HG02623 (cell line): ENCODE measurements at regions not wholly inside any gene's neighbourhood (a gene's known extent, or its start where the extent isn't known, plus 50 kb on each side); places are given as distances from the start of the nearest gene placed in this dataset.

ENCODE experiments used
- ATAC-seq: cut with Tn5 transposase; IDR thresholded peaks from one replicate; pipeline ENCODE4 v1.9.1; 2021; ENCODE audit warnings: moderate library complexity; ENCODE audit not compliant: unreplicated experiment

- no peak for ATAC-seq
Observed at GRCh38 chr11:26134481-26135355, 197.2 kb upstream of the ANO3 start.

GRCh38 chr11:26137651-26138050 is 194.3 kb upstream of the ANO3 start:
- ATAC-seq, result no peak

- ATAC-seq, result no peak
Observed at GRCh38 chr11:26142891-26143290, 189.0 kb upstream of the ANO3 start.

GRCh38 chr11:26143566-26144290 is 188.2 kb upstream of the ANO3 start:
- ATAC-seq, result no peak

GRCh38 chr11:26144291-26144690 is 187.6 kb upstream of the ANO3 start:
- ATAC-seq, result no peak

GRCh38 chr11:26144911-26145310 is 187.0 kb upstream of the ANO3 start:
- no peak for ATAC-seq

- ATAC-seq, result no peak
Observed at GRCh38 chr11:26149585-26149984, 182.3 kb upstream of the ANO3 start.

GRCh38 chr11:26150031-26150430 is 181.9 kb upstream of the ANO3 start:
- ATAC-seq, result no peak

- no peak for ATAC-seq
Observed at GRCh38 chr11:26158251-26158650, 173.7 kb upstream of the ANO3 start.

- ATAC-seq, result no peak
Observed at GRCh38 chr11:26162291-26162690, 169.6 kb upstream of the ANO3 start.

GRCh38 chr11:26186389-26186788 is 145.5 kb upstream of the ANO3 start:
- no peak for ATAC-seq

GRCh38 chr11:26187639-26188038 is 144.3 kb upstream of the ANO3 start:
- no peak for ATAC-seq

GRCh38 chr11:26188554-26188953 is 143.4 kb upstream of the ANO3 start:
- ATAC-seq, result no peak

- ATAC-seq, result no peak
Observed at GRCh38 chr11:26191193-26191592, 140.7 kb upstream of the ANO3 start.

- no peak for ATAC-seq
Observed at GRCh38 chr11:26193694-26194365, 138.1 kb upstream of the ANO3 start.

GRCh38 chr11:26194881-26195280 is 137.0 kb upstream of the ANO3 start:
- no peak for ATAC-seq

GRCh38 chr11:26198532-26199096 is 133.3 kb upstream of the ANO3 start:
- no peak for ATAC-seq

GRCh38 chr11:26199331-26200095 is 132.4 kb upstream of the ANO3 start:
- ATAC-seq, result no peak

- no peak for ATAC-seq
Observed at GRCh38 chr11:26201411-26201810, 130.5 kb upstream of the ANO3 start.

- ATAC-seq, result no peak
Observed at GRCh38 chr11:26202754-26203153, 129.2 kb upstream of the ANO3 start.

GRCh38 chr11:26204101-26204500 is 127.8 kb upstream of the ANO3 start:
- no peak for ATAC-seq
